Fibroblast of villous mesenchyme (primary cell): ENCODE measurements at regions not wholly inside any gene's neighbourhood (a gene's known extent, or its start where the extent isn't known, plus 50 kb on each side); places are given as distances from the start of the nearest gene placed in this dataset.

Source experiments
- DNase-seq: peaks from one replicate; pipeline ENCODE4 v3.0.0-alpha.2; 2010; ENCODE audit warnings: low read depth
- H3K4me3 ChIP-seq: 2 replicates; pipeline ENCODE4 v1.5.1; 2011; ENCODE audit warnings: low read depth, mild to moderate bottlenecking, low read length
- TF ChIP-seq, protein P1 (sequence below): IDR thresholded peaks from 2 replicates; pipeline ENCODE4 v1.5.1; 2012; ENCODE audit warnings: low read depth, mild to moderate bottlenecking, low read length; ENCODE audit not compliant: insufficient read depth

- DNase-seq = peak; percentile 25
- TF ChIP-seq, protein P1, sequence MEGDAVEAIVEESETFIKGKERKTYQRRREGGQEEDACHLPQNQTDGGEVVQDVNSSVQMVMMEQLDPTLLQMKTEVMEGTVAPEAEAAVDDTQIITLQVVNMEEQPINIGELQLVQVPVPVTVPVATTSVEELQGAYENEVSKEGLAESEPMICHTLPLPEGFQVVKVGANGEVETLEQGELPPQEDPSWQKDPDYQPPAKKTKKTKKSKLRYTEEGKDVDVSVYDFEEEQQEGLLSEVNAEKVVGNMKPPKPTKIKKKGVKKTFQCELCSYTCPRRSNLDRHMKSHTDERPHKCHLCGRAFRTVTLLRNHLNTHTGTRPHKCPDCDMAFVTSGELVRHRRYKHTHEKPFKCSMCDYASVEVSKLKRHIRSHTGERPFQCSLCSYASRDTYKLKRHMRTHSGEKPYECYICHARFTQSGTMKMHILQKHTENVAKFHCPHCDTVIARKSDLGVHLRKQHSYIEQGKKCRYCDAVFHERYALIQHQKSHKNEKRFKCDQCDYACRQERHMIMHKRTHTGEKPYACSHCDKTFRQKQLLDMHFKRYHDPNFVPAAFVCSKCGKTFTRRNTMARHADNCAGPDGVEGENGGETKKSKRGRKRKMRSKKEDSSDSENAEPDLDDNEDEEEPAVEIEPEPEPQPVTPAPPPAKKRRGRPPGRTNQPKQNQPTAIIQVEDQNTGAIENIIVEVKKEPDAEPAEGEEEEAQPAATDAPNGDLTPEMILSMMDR = no peak
- H3K4me3 ChIP-seq = no peak overlapping the region
These were observed 84.1 kb upstream of the NCKAP5 start for GRCh38 chr2:133652398-133652797.

DNA sequence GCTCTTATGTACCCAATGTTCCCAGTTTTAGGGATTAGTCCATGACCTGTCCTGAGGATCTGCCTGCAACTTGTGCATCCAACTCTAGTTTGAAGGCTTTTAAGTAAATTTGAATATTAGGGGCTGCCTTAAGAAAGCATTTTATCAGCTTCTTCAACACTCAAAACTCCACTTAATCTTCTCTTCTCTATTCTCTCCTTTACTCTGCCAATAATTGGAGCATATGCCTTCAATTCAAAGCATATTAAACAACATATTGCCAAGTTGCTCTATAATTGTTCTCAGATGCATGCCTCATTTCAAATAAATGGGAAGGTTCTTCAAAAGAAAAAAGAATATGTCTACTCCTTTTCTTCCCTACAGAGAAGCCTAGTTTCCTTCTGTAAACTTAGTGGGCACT, 84.8 kb upstream of the NCKAP5 start:
- no peak for DNase-seq
- no peak overlapping the region for H3K4me3 ChIP-seq
- TF ChIP-seq, protein P1 = no peak

- H3K4me3 ChIP-seq = no peak overlapping the region
- no peak for DNase-seq
- TF ChIP-seq, protein P1 = no peak
These were observed 86.7 kb upstream of the NCKAP5 start for GRCh38 chr2:133654949-133655348.

DNA sequence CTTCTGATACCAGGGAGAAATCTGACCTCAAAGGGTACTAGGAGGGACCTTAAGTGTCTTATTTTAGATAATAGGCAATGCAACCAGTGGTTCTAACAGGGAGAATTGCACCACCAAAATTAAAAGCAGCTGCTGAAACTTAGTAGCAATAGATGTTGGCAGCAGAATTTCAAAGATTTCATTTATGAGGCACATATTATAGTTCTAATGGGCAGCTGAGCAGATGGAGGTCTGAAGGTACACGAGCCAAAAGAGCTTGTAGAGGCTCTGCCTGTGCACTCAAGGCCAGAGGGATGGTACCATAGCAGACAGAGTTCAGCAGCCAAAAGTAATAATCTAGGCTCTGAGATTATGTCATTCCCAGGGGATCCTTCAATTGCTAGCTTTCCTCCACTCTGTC, 87.3 kb upstream of the NCKAP5 start:
- H3K4me3 ChIP-seq = no peak overlapping the region
- DNase-seq = no peak
- TF ChIP-seq, protein P1 = no peak

DNA sequence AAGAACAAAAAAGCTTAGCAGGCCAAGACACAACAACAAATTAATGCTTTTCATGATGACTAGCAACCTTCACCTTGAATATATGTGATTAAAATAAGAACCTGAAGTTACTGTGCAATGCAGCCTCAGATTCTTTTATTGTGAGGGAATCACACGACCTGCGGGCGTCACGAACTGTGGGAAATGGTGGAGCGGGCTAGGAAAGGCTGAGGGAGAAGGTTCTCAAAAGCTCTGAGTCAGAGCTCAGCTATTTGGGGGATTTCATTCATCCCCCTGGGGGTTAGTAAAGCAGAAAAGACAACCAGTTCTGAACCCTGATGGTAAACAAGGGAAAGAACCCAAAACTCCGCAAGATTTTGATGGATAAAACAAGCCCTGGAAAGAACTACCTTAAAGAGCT, 89.3 kb upstream of the NCKAP5 start:
- no peak overlapping the region for H3K4me3 ChIP-seq
- peak; percentile 48 for DNase-seq
- TF ChIP-seq, protein P1 = no peak

GRCh38 chr2:133658020-133658903, 90.0 kb upstream of the NCKAP5 start:
- TF ChIP-seq, protein P1 = no peak
- no peak for DNase-seq
- no peak overlapping the region for H3K4me3 ChIP-seq

DNA sequence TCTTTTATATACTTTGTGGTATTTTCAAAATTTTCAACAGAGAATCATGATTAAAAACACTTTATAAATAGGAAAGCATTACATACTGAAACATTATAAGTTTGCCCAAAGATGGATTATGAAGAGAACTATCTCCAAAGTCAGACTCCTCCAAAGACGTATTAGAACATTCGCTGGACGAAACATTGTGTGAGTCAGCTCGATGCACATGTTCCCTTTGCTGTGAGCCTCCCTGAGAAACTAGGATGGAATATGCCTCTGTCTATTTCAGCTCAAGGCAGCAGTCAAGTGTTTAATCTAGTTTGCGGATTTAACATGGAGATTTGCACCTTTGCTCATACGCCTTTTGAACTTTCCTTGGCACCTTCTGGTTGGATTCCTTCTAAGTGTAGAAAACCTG, 92.2 kb upstream of the NCKAP5 start:
- H3K4me3 ChIP-seq = no peak overlapping the region
- DNase-seq = no peak
- TF ChIP-seq, protein P1 = no peak
